GM12878 (cell line): ENCODE measurements at regions not wholly inside any gene's neighbourhood (a gene's known extent, or its start where the extent isn't known, plus 50 kb on each side); places are given as distances from the start of the nearest gene placed in this dataset.
A peak's percentile ranks its signal among the peaks of the same experiment; 100 is the strongest.

Experiments
- ATAC-seq: fragments of 200-7000 bp; cut with Tn5 transposase; 3 replicates; pipeline ENCODE4 v1.9.1; 2020; ENCODE audit warnings: mild to moderate bottlenecking, moderate library complexity
- BruUV-seq: library from RNA; stranded (reverse); fragments of 400-500 nt; replicated peaks from 2 replicates; lab custom pipeline; 2021; lab: Mats Ljungman, UMichigan
- CTCF ChIA-PET: fragments of 300-600 bp; sonication (Branson Sonifier 250); formaldehyde crosslinking; extraction: SDS; loops from one replicate; lab custom pipeline; 2021; ENCODE audit warnings: inconsistent platforms; lab: Yijun Ruan, JAX
- POLR2A ChIA-PET: fragments of 350-600 bp; formaldehyde crosslinking; extraction: SDS; loops from one replicate; lab custom pipeline; 2021; ENCODE audit warnings: inconsistent platforms; lab: Charles Lee
- RAD21 ChIA-PET: fragments of 300-600 bp; sonication (Branson Sonifier 250); formaldehyde crosslinking; loops from one replicate; lab custom pipeline; 2023; ENCODE audit warnings: antibody characterized with exemption; ENCODE audit not compliant: unreplicated experiment; lab: Charles Lee
- SMC1A ChIA-PET: fragments of 300-600 bp; sonication (Branson Sonifier 250); formaldehyde crosslinking; loops from one replicate; lab custom pipeline; 2023; ENCODE audit not compliant: unreplicated experiment, uncharacterized antibody; lab: Charles Lee
- DNase-seq: peaks from one replicate; pipeline ENCODE4 v3.0.0-alpha.2; 2011; ENCODE audit warnings: low read depth, low spot score
- FAIRE-seq: peaks from 3 replicates; lab custom pipeline; 2011; peaks lifted over from hg19 to GRCh38; lab: Jason Lieb, UNC
- H2AFZ ChIP-seq: 2 replicates; pipeline ENCODE4 v1.6.0; 2011; ENCODE audit warnings: low read depth, low read length, control low read depth; ENCODE audit not compliant: control insufficient read depth
- H3K27ac ChIP-seq: 2 replicates; pipeline ENCODE4 v1.5.1; 2011; ENCODE audit warnings: control low read depth; ENCODE audit not compliant: control insufficient read depth, insufficient read depth
- H3K27me3 ChIP-seq, 2 experiments: replicated peaks in 1 of 2; 2 replicates each; pipeline versions ENCODE4 v1.6.0 to v1.6.1; 2011; ENCODE audit warnings: low read length in 1 of 2; ENCODE audit not compliant: control insufficient read depth in 2 of 2, insufficient read depth in 2 of 2
- H3K36me3 ChIP-seq, 2 experiments: 2 replicates each; pipeline ENCODE4 v1.5.1; 2011; ENCODE audit warnings: low read length in 1 of 2; ENCODE audit not compliant: control insufficient read depth in 2 of 2, insufficient read depth in 2 of 2
- H3K4me1 ChIP-seq: 2 replicates; pipeline ENCODE4 v1.6.1; 2011; ENCODE audit warnings: mild to moderate bottlenecking, low read length, moderate library complexity, mixed read lengths; ENCODE audit not compliant: control insufficient read depth, insufficient read depth
- H3K4me2 ChIP-seq: 2 replicates; pipeline ENCODE4 v1.6.0; 2011; ENCODE audit warnings: control low read depth; ENCODE audit not compliant: control insufficient read depth, insufficient read depth
- H3K4me3 ChIP-seq: fragments of 200-600 bp; sonication (generic); 2 replicates; pipeline ENCODE4 v1.5.1; 2016
- H3K79me2 ChIP-seq: 2 replicates; pipeline ENCODE4 v1.6.0; 2011; ENCODE audit warnings: low read length; ENCODE audit not compliant: control insufficient read depth, insufficient read depth
- H3K9ac ChIP-seq: 2 replicates; pipeline ENCODE4 v1.8.0; 2011; ENCODE audit warnings: low read length, control low read depth, mixed read lengths; ENCODE audit not compliant: control insufficient read depth, insufficient read depth
- H3K9me3 ChIP-seq: replicated peaks from 3 replicates; pipeline ENCODE4 v1.5.1; 2011; ENCODE audit warnings: mild to moderate bottlenecking, low read length; ENCODE audit not compliant: control insufficient read depth, insufficient read depth
- H4K20me1 ChIP-seq: 2 replicates; pipeline ENCODE4 v1.6.0; 2011; ENCODE audit not compliant: control insufficient read depth, insufficient read depth
- BHLHE40 ChIP-seq, 2 experiments: fragments of 450-650 bp in 1 of 2; IDR thresholded peaks; 2 replicates each; pipeline ENCODE4 v1.6.1; 2011 to 2017; ENCODE audit warnings: low read depth in 2 of 2, borderline replicate concordance in 1 of 2, improper control_type of control experiment in 1 of 2, low read length in 1 of 2, mild to moderate bottlenecking in 1 of 2
- BRCA1 ChIP-seq: IDR thresholded peaks from 2 replicates; pipeline ENCODE4 v1.6.1; 2011; ENCODE audit warnings: low read depth, low read length, improper control_type of control experiment
- HDAC6 ChIP-seq: fragments of 200-600 bp; sonication (generic); IDR thresholded peaks from one replicate; pipeline ENCODE4 v1.8.0; 2017; ENCODE audit warnings: antibody characterized with exemption; ENCODE audit not compliant: unreplicated experiment
- IKZF2 ChIP-seq, 2 experiments: fragments of 450-650 bp; IDR thresholded peaks; 2 replicates each; pipeline ENCODE4 v1.6.1; 2017; ENCODE audit warnings: mild to moderate bottlenecking in 2 of 2, moderate library complexity in 2 of 2
- KLF5 ChIP-seq: fragments of 450-650 bp; IDR thresholded peaks from 2 replicates; pipeline ENCODE4 v1.6.1; 2014; ENCODE audit warnings: mild to moderate bottlenecking; ENCODE audit not compliant: partially characterized antibody
- MLLT1 ChIP-seq: fragments of 450-650 bp; IDR thresholded peaks from 2 replicates; pipeline ENCODE4 v1.6.1; 2016; ENCODE audit warnings: mild to moderate bottlenecking
- PRDM15 ChIP-seq: fragments of 450-650 bp; formaldehyde crosslinking; IDR thresholded peaks from 2 replicates; pipeline ENCODE4 v1.4.0; 2020; ENCODE audit warnings: mild to moderate bottlenecking, moderate library complexity
- SRF ChIP-seq, 2 experiments: IDR thresholded peaks; 2 replicates each; pipeline ENCODE4 v1.6.1; 2011; ENCODE audit warnings: low read depth in 2 of 2, low read length in 2 of 2, mild to moderate bottlenecking in 1 of 2, moderate library complexity in 1 of 2
- TCF7 ChIP-seq: IDR thresholded peaks from 2 replicates; pipeline ENCODE4 v1.6.1; 2014; ENCODE audit warnings: antibody characterized with exemption, borderline replicate concordance
- ZNF622 ChIP-seq: fragments of 450-650 bp; IDR thresholded peaks from 2 replicates; pipeline ENCODE4 v1.6.1; 2017; ENCODE audit warnings: mild to moderate bottlenecking, inconsistent platforms
- WGBS: methylation state at CpG from one replicate; pipeline ENCODE4 v1.1.6; 2016; ENCODE audit warnings: low lambda C conversion rate; ENCODE audit not compliant: insufficient replicate concordance, insufficient coverage; ENCODE audit errors: missing lambda C conversion rate; 5-methylcytosine and 5-hydroxymethylcytosine counted together
- in situ Hi-C: fragments of 300-500 bp; cut with MboI; formaldehyde crosslinking; loops from 9 replicates; pipeline ENCODE4 v1.14.3; 2018; ENCODE audit warnings: mixed read lengths
- intact Hi-C: fragments of 100-400 bp; cut with micrococcal nuclease; formaldehyde crosslinking; loops from one replicate; pipeline ENCODE4 v1.14.2; 2022; ENCODE audit not compliant: unreplicated experiment

- DNase-seq (no peak), ATAC-seq (no peak), FAIRE-seq (no peak)
- no peak overlapping the region for H2AFZ ChIP-seq
- peaks cover 12% of the 10 kb centered on the region for H3K9me3 ChIP-seq
- RAD21 ChIA-PET: no interaction called here
- H3K4me2 ChIP-seq: 0 out of 2 replicates have a peak overlapping the region, but pooled peaks have one; percentile 22
- TF ChIP-seq SRF (IDR thresholded peaks at IDR 0.05; ENCODE audit: low read depth in 2 of 2, low read length in 2 of 2) (no peak), BHLHE40 (IDR thresholded peaks at IDR 0.05; ENCODE audit: borderline replicate concordance in 1 of 2, low read depth in 2 of 2, low read length in 1 of 2) (no peak), MLLT1 (no peak), BRCA1 (no peak)
- no peaks in the 10 kb centered on the region for H3K27me3 ChIP-seq
- peaks cover 2% of the 10 kb centered on the region; the same call in 1 of the 2 replicates for H3K79me2 ChIP-seq
- H3K27ac ChIP-seq: no peak overlapping the region
- CTCF ChIA-PET: interaction anchor here (0.7 kb wide), 1 partner anchor 137 kb away, joined by 3 read pairs; no protein-coding TSS in a partner anchor
- WGBS: 28% methylated on average over 7 of the region's 7 CpGs
- no peaks in the 10 kb centered on the region for H3K36me3 ChIP-seq
- in situ Hi-C loops (no loop called here), intact Hi-C loops (no loop called here)
- POLR2A ChIA-PET: no interaction called here
- no TSS peak for BruUV-seq
- no peak overlapping the region for H3K4me3 ChIP-seq
- SMC1A ChIA-PET: interaction anchor here (0.7 to 2.0 kb wide), 6 partner anchors 13 to 68 kb away, joined by 3 to 6 read pairs (median 4); no protein-coding TSS in a partner anchor
- no peaks in the 10 kb centered on the region for H4K20me1 ChIP-seq
- H3K9ac ChIP-seq: no peak overlapping the region
- peaks cover 13% of the 10 kb centered on the region for H3K4me1 ChIP-seq
Measured at GRCh38 chr13:73972545-73972944, 161.7 kb downstream of the KLF12 start.

GRCh38 chr13:73971481-73971880 is 162.7 kb downstream of the KLF12 start:
- in situ Hi-C loops (no loop called here), intact Hi-C loops (no loop called here)
- TF ChIP-seq IKZF2 (IDR thresholded peaks at IDR 0.05) (no peak), ZNF622 (no peak), KLF5 (no peak), PRDM15 (CRISPR knock-in tag) (no peak), HDAC6 (no peak), TCF7 (no peak)
- Histone ChIP-seq H3K4me3 (no peak overlapping the region), H3K27me3 (no peaks in the 10 kb centered on the region), H3K9me3 (peaks cover 12% of the 10 kb centered on the region), H2AFZ (no peak overlapping the region), H4K20me1 (no peaks in the 10 kb centered on the region), H3K4me1 (peaks cover 21% of the 10 kb centered on the region), H3K79me2 (peaks cover 2% of the 10 kb centered on the region; the same call in 1 of the 2 replicates), H3K36me3 (no peaks in the 10 kb centered on the region), H3K9ac (no peak overlapping the region), H3K27ac (no peak overlapping the region), H3K4me2 (no peak overlapping the region)
- WGBS: 25% methylated on average over 2 of the region's 2 CpGs
- RAD21 ChIA-PET: no interaction called here
- CTCF ChIA-PET: interaction anchor here (0.8 kb wide), 1 partner anchor 17 kb away, joined by 3 read pairs; no protein-coding TSS in a partner anchor
- SMC1A ChIA-PET: interaction anchor here (1.2 kb wide), 1 partner anchor 53 kb away, joined by 3 read pairs; no protein-coding TSS in a partner anchor
- FAIRE-seq (no peak), ATAC-seq (no peak), DNase-seq (no peak)
- POLR2A ChIA-PET: no interaction called here
- BruUV-seq: no TSS peak
